GM10248 (cell line): ENCODE measurements at regions not wholly inside any gene's neighbourhood (a gene's known extent, or its start where the extent isn't known, plus 50 kb on each side); places are given as distances from the start of the nearest gene placed in this dataset.

Source experiments
- CTCF ChIA-PET: fragments of 300-600 bp; sonication (Branson Sonifier 250); formaldehyde crosslinking; extraction: SDS; loops from one replicate; lab custom pipeline; 2021; ENCODE audit warnings: antibody characterized with exemption; lab: Yijun Ruan, JAX
- POLR2A ChIA-PET: fragments of 350-650 bp; sonication (Branson Sonifier 250); formaldehyde crosslinking; extraction: SDS; loops from one replicate; lab custom pipeline; 2020; ENCODE audit warnings: antibody characterized with exemption; lab: Yijun Ruan, JAX
- DNase-seq: peaks from one replicate; pipeline ENCODE4 v3.0.0; 2012; ENCODE audit errors: extremely low spot score
- CTCF ChIP-seq: IDR thresholded peaks from 2 replicates; pipeline ENCODE4 v1.5.1; 2012; ENCODE audit warnings: mild to moderate bottlenecking, low read depth; ENCODE audit errors: extremely low read depth, missing control alignments, control extremely low read depth

GRCh38 chr6:96276305-96276704, 245.3 kb upstream of the UFL1 start:
- ChIA-PET CTCF (interaction anchor here (0.6 to 1.2 kb wide), 2 partner anchors 8 to 122 kb away, joined by 3 read pairs; no protein-coding TSS in a partner anchor), POLR2A (no interaction called here)
- no peak for DNase-seq
- no peak for TF ChIP-seq CTCF

GRCh38 chr6:96276856-96277255, 244.8 kb upstream of the UFL1 start:
- CTCF ChIA-PET = interaction anchor here (0.6 to 1.2 kb wide), 2 partner anchors 8 to 123 kb away, joined by 3 read pairs; no protein-coding TSS in a partner anchor
- DNase-seq = no peak
- no peak for TF ChIP-seq CTCF
- POLR2A ChIA-PET = no interaction called here

GRCh38 chr6:96279084-96279483, 242.5 kb upstream of the UFL1 start:
- no peak for DNase-seq
- ChIA-PET CTCF (interaction anchor here (1.1 kb wide), 1 partner anchor 25 kb away, joined by 3 read pairs; no protein-coding TSS in a partner anchor), POLR2A (no interaction called here)
- no peak for TF ChIP-seq CTCF

- POLR2A ChIA-PET = no interaction called here
- CTCF ChIA-PET = interaction anchor here (0.7 to 1.1 kb wide), 2 partner anchors 13 to 16 kb away, joined by 3 to 4 read pairs; no protein-coding TSS in a partner anchor
- no peak for DNase-seq
- no peak for TF ChIP-seq CTCF
These were observed 235.1 kb upstream of the UFL1 start for GRCh38 chr6:96286503-96286902.

- POLR2A ChIA-PET = no interaction called here
- no peak for TF ChIP-seq CTCF
- CTCF ChIA-PET = no interaction called here
- no peak for DNase-seq
These were observed 222.1 kb upstream of the UFL1 start for GRCh38 chr6:96299525-96299924.

GRCh38 chr6:96301023-96301422, 220.6 kb upstream of the UFL1 start:
- ChIA-PET CTCF (no interaction called here), POLR2A (no interaction called here)
- TF ChIP-seq CTCF = no peak
- no peak for DNase-seq
